ENCODE measurements at regions not wholly inside any gene's neighbourhood (a gene's known extent, or its start where the extent isn't known, plus 50 kb on each side); places are given as distances from the start of the nearest gene placed in this dataset.

DNA sequence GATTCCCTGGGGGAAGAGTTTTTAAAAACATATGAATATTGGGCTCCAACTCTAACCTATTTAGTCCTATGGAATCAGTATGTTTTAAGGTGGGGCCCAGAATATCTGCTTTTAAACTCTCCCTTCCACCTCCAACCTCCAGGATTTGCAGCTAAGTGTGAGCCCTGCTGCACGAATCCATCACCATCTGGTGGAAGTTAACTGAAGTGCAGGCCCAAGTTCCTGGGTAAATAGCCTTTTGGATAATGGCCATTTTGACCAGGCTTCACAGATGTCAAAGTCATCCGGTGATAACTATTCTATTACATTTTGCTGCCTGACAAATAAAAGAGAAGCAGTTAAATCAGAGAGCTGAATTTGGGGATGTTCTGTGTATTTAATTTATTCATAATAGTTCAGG is 58.1 kb upstream of the RMST start:
- POLR2A ChIA-PET = no interaction called here
- CTCF ChIA-PET = interaction anchor here (0.6 to 2.9 kb wide), 13 partner anchors 9 to 825 kb away, joined by 3 to 15 read pairs (median 3); no protein-coding TSS in a partner anchor

DNA sequence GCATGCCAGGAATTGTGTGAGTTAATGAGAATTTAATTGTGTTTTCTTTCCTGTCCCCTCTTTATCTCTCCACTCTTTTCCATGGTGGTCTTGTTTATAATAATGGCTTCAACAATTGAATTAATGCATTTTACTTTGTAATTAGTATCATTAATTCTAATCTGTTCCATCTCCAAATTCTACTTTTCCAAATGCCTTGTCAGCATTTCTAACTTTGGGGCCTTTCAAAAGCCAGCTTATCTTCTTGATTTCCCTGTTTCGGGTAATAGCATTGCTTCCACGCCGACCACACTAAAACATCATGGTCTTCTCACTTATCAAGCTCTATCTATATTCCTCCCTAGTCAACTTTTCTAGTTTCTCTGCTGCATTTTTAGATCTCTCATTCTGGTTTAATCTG is 54.2 kb upstream of the RMST start:
- ChIA-PET POLR2A (no interaction called here), CTCF (no interaction called here)
- Histone ChIP-seq H3K4me3 (ENCODE audit: low read depth, low read length) (no peak overlapping the region), H3K36me3 (ENCODE audit: control insufficient read depth in 2 of 2, insufficient read depth in 1 of 2, low read length in 2 of 2) (no peaks in the 10 kb centered on the region), H3K9me3 (ENCODE audit: control insufficient read depth, insufficient read depth, low read depth, low read length) (no peaks in the 10 kb centered on the region), H3K4me1 (ENCODE audit: control insufficient read depth, insufficient read depth, low read length) (no peaks in the 10 kb centered on the region), H3K27ac (ENCODE audit: extremely low read depth, low read depth, low read length) (no peak overlapping the region)
- TF ChIP-seq ZNF549 (tag by site-specific recombination; IDR thresholded peaks at IDR 0.05) = no peak
- no peak for TF ChIP-seq ZNF146 (tag by site-specific recombination; IDR thresholded peaks at IDR 0.05)
- no peak for TF ChIP-seq ZNF184 (tag by site-specific recombination; IDR thresholded peaks at IDR 0.05)
- no peak for TF ChIP-seq ZNF239 (tag by site-specific recombination; IDR thresholded peaks at IDR 0.05)
- TF ChIP-seq GLIS1 (tag by site-specific recombination; IDR thresholded peaks at IDR 0.05) = no peak
- TF ChIP-seq, protein P1, sequence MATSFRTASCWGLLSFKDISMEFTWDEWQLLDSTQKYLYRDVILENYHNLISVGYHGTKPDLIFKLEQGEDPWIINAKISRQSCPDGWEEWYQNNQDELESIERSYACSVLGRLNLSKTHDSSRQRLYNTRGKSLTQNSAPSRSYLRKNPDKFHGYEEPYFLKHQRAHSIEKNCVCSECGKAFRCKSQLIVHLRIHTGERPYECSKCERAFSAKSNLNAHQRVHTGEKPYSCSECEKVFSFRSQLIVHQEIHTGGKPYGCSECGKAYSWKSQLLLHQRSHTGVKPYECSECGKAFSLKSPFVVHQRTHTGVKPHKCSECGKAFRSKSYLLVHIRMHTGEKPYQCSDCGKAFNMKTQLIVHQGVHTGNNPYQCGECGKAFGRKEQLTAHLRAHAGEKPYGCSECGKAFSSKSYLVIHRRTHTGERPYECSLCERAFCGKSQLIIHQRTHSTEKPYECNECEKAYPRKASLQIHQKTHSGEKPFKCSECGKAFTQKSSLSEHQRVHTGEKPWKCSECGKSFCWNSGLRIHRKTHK (tag by site-specific recombination; IDR thresholded peaks at IDR 0.05) = no peak
- TF ChIP-seq, protein P2, sequence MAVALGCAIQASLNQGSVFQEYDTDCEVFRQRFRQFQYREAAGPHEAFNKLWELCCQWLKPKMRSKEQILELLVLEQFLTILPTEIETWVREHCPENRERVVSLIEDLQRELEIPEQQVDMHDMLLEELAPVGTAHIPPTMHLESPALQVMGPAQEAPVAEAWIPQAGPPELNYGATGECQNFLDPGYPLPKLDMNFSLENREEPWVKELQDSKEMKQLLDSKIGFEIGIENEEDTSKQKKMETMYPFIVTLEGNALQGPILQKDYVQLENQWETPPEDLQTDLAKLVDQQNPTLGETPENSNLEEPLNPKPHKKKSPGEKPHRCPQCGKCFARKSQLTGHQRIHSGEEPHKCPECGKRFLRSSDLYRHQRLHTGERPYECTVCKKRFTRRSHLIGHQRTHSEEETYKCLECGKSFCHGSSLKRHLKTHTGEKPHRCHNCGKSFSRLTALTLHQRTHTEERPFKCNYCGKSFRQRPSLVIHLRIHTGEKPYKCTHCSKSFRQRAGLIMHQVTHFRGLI (tag by site-specific recombination; IDR thresholded peaks at IDR 0.05) = no peak
- TF ChIP-seq ZNF211 (tag by site-specific recombination; IDR thresholded peaks at IDR 0.05; ENCODE audit: low read depth) = no peak
- no peak for TF ChIP-seq ZNF19 (tag by site-specific recombination; IDR thresholded peaks at IDR 0.05; ENCODE audit: low read depth)
- TF ChIP-seq GLI4 (tag by site-specific recombination; IDR thresholded peaks at IDR 0.05) = no peak
- no peak for TF ChIP-seq ZNF623 (tag by site-specific recombination; IDR thresholded peaks at IDR 0.05)
- TF ChIP-seq ZNF629 (tag by site-specific recombination; IDR thresholded peaks at IDR 0.05) = no peak
- no peak for TF ChIP-seq ZNF223 (tag by site-specific recombination; IDR thresholded peaks at IDR 0.05)
- TF ChIP-seq, protein P3, sequence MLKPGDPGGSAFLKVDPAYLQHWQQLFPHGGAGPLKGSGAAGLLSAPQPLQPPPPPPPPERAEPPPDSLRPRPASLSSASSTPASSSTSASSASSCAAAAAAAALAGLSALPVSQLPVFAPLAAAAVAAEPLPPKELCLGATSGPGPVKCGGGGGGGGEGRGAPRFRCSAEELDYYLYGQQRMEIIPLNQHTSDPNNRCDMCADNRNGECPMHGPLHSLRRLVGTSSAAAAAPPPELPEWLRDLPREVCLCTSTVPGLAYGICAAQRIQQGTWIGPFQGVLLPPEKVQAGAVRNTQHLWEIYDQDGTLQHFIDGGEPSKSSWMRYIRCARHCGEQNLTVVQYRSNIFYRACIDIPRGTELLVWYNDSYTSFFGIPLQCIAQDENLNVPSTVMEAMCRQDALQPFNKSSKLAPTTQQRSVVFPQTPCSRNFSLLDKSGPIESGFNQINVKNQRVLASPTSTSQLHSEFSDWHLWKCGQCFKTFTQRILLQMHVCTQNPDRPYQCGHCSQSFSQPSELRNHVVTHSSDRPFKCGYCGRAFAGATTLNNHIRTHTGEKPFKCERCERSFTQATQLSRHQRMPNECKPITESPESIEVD (tag by site-specific recombination; IDR thresholded peaks at IDR 0.05) = no peak
- no peak for TF ChIP-seq MYNN (tag by site-specific recombination; IDR thresholded peaks at IDR 0.05; ENCODE audit: borderline replicate concordance)

More for the DNA sequence above, 58.1 kb upstream of the RMST start:
- Histone ChIP-seq H3K36me3 (ENCODE audit: control insufficient read depth in 2 of 2, insufficient read depth in 1 of 2, low read length in 2 of 2) (no peaks in the 10 kb centered on the region), H3K27ac (ENCODE audit: extremely low read depth, low read depth, low read length) (no peak overlapping the region), H3K4me1 (ENCODE audit: control insufficient read depth, insufficient read depth, low read length) (no peaks in the 10 kb centered on the region), H3K9me3 (ENCODE audit: control insufficient read depth, insufficient read depth, low read depth, low read length) (no peaks in the 10 kb centered on the region), H3K4me3 (ENCODE audit: low read depth, low read length) (no peak overlapping the region)
- TF ChIP-seq ZNF830 (tag by site-specific recombination; IDR thresholded peaks at IDR 0.05; ENCODE audit: low read depth) (no peak), ZNF654 (tag by site-specific recombination; IDR thresholded peaks at IDR 0.05; ENCODE audit: low read depth) (peak; percentile 21; the same call in 1 of the 2 replicates)

DNA sequence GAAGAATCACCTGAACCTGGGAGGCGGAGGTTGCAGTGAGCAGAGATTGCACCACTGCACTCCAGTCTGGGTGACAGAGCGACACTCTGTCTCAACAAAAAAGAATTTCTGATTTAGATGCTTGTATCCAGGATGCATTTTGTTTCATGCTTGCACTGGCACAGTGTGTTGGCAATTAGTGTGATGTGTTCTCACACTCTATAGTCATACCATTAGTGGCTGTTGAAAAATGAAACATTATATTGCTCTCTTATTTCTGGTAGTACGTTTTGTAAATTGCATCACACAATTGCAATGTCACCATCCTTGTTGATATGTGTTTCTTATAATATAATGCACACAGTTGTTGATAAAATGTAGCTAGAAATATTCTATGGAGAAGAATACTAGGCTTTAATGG is 51.3 kb upstream of the RMST start:
- CTCF ChIA-PET = no interaction called here
- Histone ChIP-seq H3K9me3 (ENCODE audit: control insufficient read depth, insufficient read depth, low read depth, low read length) (no peaks in the 10 kb centered on the region), H3K36me3 (ENCODE audit: control insufficient read depth in 2 of 2, insufficient read depth in 1 of 2, low read length in 2 of 2) (no peaks in the 10 kb centered on the region), H3K4me3 (ENCODE audit: low read depth, low read length) (no peak overlapping the region), H3K27ac (ENCODE audit: extremely low read depth, low read depth, low read length) (no peak overlapping the region), H3K4me1 (ENCODE audit: control insufficient read depth, insufficient read depth, low read length) (no peaks in the 10 kb centered on the region)
- TF ChIP-seq ZNF350 (tag by site-specific recombination; IDR thresholded peaks at IDR 0.05) (no peak), ZNF514 (tag by site-specific recombination; IDR thresholded peaks at IDR 0.05) (no peak), ZNF2 (tag by site-specific recombination; IDR thresholded peaks at IDR 0.05) (no peak), ZNF626 (tag by site-specific recombination; IDR thresholded peaks at IDR 0.05) (no peak)
- TF ChIP-seq, protein P4, sequence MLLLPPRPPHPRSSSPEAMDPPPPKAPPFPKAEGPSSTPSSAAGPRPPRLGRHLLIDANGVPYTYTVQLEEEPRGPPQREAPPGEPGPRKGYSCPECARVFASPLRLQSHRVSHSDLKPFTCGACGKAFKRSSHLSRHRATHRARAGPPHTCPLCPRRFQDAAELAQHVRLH (tag by site-specific recombination; IDR thresholded peaks at IDR 0.05) = no peak
- TF ChIP-seq, protein P5, sequence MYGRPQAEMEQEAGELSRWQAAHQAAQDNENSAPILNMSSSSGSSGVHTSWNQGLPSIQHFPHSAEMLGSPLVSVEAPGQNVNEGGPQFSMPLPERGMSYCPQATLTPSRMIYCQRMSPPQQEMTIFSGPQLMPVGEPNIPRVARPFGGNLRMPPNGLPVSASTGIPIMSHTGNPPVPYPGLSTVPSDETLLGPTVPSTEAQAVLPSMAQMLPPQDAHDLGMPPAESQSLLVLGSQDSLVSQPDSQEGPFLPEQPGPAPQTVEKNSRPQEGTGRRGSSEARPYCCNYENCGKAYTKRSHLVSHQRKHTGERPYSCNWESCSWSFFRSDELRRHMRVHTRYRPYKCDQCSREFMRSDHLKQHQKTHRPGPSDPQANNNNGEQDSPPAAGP (tag by site-specific recombination; IDR thresholded peaks at IDR 0.05) = no peak
- TF ChIP-seq, protein P6, sequence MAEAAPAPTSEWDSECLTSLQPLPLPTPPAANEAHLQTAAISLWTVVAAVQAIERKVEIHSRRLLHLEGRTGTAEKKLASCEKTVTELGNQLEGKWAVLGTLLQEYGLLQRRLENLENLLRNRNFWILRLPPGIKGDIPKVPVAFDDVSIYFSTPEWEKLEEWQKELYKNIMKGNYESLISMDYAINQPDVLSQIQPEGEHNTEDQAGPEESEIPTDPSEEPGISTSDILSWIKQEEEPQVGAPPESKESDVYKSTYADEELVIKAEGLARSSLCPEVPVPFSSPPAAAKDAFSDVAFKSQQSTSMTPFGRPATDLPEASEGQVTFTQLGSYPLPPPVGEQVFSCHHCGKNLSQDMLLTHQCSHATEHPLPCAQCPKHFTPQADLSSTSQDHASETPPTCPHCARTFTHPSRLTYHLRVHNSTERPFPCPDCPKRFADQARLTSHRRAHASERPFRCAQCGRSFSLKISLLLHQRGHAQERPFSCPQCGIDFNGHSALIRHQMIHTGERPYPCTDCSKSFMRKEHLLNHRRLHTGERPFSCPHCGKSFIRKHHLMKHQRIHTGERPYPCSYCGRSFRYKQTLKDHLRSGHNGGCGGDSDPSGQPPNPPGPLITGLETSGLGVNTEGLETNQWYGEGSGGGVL (tag by site-specific recombination; IDR thresholded peaks at IDR 0.05) = no peak
- POLR2A ChIA-PET = no interaction called here
